GM21619 (cell line): ENCODE measurements at regions not wholly inside any gene's neighbourhood (a gene's known extent, or its start where the extent isn't known, plus 50 kb on each side); places are given as distances from the start of the nearest gene placed in this dataset.
A peak's percentile ranks its signal among the peaks of the same experiment; 100 is the strongest.
"Not testable (repeated sequence)": the region's sequence is repeated elsewhere in the genome, so short reads cannot be mapped to it uniquely, and the experiment has no call there.

Experiments
- ATAC-seq: cut with Tn5 transposase; IDR thresholded peaks from one replicate; pipeline ENCODE4 v1.9.1; 2021; ENCODE audit not compliant: unreplicated experiment

GRCh38 chr11:81802591-81802990 lies 931.1 kb downstream of the FAM181B start:
- ATAC-seq, result no peak

DNA sequence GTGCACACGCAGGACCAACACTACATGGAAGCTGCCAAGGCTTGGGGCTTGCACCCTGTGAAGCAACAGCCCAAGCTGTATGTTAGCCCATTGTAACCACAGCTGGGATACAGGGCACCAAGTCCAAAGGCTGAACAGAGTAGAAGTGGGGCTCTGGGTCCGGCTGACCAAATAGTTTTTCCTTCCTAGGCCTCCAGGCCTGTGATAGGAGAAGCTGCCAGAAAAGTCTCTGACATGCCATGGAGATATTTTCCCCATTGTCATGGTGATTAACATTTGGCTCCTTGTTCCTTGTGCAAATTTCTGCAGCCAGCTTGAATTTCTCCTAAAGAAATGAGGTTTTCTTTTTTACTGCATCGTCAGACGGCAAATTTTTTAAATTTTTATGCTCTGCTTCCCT lies 941.2 kb downstream of the FAM181B start:
- ATAC-seq, result no peak

GRCh38 chr11:81787584-81788049 lies 946.0 kb downstream of the FAM181B start:
- peak; percentile 70 for ATAC-seq

DNA sequence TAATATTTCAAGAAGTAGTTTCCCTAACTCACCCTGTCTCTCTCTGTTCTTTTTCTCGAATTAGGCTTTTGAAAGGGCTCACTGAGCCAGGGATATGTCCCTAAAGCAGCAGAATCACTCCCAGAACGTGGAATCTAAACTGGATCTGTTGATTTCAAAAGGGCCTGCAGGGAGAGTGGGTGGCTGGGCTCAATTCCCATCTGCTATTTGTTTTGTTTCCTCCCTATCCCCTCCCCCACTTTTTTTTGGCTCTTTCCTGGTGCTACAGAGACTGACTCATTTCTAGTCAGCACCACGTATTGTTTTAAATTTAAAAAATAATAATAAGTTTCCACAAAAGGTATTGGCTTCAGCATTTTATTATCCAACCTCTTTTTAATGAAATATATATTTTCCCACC lies 961.5 kb downstream of the FAM181B start:
- ATAC-seq, result no peak

DNA sequence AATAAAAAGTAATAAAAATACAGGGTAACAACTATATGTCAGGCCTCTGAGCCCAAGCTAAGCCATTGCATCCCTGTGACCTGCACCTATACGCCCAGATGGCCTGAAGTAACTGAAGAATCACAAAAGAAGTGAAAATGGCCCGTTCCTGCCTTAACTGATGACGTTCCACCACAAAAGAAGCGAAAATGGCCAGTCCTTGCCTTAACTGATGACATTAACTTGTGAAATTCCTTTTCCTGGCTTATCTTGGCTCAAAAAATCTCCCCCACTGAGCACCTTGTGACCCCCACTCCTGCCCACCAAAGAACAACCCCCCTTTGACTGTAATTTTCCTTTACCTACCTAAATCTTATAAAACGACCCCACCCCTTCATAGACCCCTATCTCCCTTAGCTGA lies 963.8 kb downstream of the FAM181B start:
- ATAC-seq, result not testable (repeated sequence)

DNA sequence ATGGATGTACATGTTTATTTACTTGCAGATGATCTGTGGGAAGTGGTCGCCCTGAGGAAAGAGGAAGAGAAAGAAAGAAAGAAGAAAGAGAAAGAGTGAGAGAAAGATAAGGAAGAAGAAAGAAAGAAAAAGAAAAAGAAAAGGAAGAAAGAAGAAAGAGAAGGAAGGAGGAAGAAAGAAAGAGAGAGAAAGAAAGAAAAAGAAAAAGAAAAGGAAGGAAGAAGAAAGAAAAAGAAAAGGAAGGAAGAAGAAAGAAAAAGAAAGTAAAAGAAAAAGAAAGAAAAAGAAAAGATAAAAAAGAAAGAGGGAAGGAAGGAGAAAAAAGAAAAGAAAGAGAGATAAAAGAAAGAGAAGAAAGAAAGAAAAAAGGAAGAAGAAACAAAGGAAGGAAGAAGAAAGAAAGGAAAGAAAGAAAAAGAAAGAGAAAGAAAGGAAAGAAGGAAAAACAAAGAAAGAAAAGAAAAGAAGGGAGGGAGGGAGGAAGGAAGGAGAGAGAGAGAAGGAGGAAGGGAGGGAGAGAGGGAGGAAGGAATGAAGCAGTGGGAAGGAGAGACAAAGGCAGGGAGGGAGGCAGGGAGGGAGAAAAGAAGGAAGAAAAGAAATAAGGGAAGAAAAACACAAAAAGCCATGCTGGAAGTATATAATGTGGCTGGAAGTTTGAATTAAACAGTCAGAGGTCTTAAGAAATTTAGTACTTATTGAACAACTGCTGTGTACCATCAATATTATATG lies 976.6 kb downstream of the FAM181B start:
- no peak for ATAC-seq

- ATAC-seq, result no peak
These were observed 984.4 kb downstream of the FAM181B start for GRCh38 chr11:81749245-81749644.

DNA sequence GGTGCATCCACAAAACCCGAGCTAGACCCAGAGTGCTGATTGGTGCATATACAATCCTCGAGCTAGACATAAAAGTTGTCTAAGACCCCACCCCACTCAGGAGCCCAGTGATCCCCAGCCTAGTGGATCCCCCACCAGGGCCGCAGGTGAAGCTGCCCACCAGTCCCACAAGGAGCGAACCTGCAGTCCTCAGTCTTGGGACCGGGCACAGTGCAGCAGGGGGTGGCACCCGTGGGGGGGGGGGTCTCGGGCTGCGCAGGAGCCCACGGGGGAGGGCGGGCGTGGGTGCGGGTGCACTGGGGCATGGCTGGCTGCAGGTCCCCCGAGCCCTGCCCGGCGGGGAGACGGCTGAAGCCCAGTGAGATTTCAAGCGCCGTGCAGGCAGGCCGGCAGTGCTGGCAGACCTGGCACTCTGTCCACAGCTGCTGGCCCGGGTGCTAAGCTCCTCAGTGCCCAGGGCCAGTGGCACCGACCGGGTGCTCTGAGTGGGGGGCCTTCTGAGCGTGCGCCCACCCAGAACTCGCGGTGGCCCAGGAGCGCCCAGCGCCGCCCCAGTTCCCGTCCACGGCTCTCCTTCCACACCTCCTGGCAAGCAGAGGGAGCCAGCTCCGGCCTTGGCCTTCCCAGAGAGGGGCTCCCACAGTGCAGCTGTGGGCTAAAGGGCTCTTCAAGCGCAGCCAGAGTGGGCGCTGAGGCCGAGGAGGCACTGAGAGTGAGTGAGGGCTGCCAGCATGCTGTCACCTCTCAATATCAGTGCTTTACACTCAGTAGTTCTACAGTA lies 989.1 kb downstream of the FAM181B start:
- ATAC-seq, result no peak

DNA sequence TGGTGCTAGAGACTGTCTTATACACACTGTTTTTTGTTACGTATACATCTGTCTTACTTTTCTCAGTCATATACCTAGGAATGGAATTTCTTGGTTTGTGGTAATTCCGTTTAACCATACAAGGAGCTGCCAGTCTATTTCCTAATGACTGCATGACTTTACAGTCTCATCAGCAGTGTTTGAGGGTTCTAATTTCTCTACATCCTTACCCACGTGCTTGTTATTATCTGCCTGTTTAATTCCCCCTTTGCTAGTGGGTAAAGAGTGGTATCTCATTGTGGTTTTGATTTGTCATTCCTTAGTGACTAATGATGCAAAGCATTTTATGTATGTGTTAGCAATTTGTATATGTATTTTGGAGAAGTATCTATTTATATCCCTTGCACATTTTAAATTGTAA lies 1008.0 kb downstream of the FAM181B start:
- no peak for ATAC-seq

GRCh38 chr11:81717695-81718094 lies 1016.0 kb downstream of the FAM181B start:
- ATAC-seq, result no peak

GRCh38 chr11:81707881-81708280 lies 1025.8 kb downstream of the FAM181B start:
- no peak for ATAC-seq

GRCh38 chr11:81705283-81705682 lies 1028.4 kb downstream of the FAM181B start:
- no peak for ATAC-seq

- no peak for ATAC-seq
These were observed 1033.6 kb downstream of the FAM181B start for GRCh38 chr11:81700076-81700475.

DNA sequence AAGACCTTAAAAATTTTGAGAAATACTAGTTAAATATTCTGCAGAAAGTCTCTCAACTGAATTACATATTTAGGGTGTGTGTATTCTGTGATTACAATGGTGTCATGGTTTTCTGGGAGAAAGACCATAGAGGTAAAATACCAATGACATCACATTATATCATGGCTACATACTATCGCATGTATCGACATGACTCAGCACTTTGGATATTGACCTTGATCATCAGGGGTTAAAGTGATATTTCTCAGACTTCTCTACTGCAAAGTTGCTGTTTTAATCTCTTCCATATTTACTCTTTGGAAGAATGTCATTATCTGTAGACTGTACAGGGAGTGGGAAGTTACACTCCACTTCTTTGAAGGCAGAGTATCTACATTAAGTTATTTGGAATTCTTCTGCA lies 1046.6 kb downstream of the FAM181B start:
- ATAC-seq, result no peak

DNA sequence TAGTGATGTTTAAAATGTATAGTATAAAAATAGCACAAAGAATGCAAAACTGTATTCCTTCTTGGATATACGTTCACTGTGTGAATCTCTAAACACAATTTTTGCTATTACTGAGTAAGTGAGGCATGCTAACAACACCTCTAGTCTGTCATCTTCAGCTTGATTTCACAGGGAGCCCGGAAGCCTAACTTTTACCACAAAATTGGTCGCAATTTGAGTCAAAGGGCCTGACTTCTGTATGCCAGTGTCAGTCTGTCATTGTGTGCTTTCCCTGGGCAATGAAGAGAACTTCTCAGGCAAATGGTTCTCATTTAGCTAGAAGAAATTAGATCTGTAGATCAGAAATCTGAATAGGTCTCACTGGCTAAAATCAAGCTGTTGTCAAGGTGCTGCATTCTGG lies 1059.5 kb downstream of the FAM181B start:
- ATAC-seq, result peak; percentile 92

DNA sequence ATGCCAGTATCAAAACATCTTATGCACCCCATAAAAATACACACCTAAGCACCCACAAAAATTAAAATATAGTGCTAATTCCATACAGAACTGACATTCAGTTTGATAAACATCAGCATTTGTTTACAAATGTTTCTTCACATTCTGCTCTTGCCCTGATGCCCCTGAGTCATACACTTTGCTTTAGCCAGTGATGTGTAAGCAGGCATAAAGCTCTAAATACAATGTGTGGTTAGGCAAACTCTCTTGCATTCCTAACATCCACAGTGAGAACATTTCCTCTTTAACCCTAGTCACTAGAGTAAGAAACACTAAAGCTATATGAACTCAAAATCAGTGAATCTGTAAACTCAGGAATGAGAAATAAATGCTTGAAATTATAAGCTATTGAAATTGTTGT lies 1060.7 kb downstream of the FAM181B start:
- ATAC-seq, result no peak

- no peak for ATAC-seq
These were observed 1063.6 kb downstream of the FAM181B start for GRCh38 chr11:81669935-81670543.

DNA sequence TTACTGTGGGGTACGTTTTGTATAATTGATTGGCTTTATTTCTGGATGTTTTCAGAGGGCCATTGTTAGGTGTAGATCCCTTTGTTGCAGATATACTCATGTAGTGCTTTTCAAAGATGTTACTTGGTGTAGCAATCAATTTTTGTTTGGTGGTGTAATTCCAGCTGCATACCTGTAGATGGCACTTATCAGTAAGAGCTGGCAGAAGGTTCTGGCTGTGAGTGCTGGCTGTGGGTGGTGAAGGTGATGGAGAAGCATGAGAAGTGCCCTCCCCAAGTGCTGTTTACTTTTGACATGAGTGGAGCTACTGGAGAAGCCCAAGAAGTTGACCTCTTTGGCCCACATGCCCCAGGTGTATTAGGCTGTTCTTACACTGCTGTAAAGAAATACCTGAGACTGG lies 1074.9 kb downstream of the FAM181B start:
- ATAC-seq, result no peak

GRCh38 chr11:81655351-81655750 lies 1078.3 kb downstream of the FAM181B start:
- ATAC-seq, result no peak

DNA sequence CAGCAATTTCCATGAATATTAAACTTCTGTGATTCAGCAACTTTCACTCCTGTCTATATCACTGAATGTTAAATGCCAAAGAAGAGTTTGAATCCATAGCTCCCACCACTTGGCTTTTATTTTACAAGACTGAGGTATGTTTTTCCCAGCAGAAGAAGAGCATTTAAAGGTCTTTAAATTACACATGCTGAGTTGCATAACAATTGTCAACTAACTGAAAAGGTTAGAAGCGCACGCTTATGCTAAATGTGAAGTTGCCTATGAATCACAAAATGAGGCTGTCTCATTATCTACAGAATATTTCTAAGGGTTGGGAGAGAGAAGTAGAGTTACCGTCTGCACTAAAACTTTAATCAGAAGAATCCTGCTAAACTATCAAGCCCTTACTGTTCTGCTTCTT lies 1086.3 kb downstream of the FAM181B start:
- no peak for ATAC-seq

GRCh38 chr11:81644239-81644840 lies 1089.3 kb downstream of the FAM181B start:
- peak; percentile 95 for ATAC-seq

GRCh38 chr11:81634483-81634882 lies 1099.2 kb downstream of the FAM181B start:
- ATAC-seq, result no peak
